ENCODE measurements at regions not wholly inside any gene's neighbourhood (a gene's known extent, or its start where the extent isn't known, plus 50 kb on each side); places are given as distances from the start of the nearest gene placed in this dataset.

DNA sequence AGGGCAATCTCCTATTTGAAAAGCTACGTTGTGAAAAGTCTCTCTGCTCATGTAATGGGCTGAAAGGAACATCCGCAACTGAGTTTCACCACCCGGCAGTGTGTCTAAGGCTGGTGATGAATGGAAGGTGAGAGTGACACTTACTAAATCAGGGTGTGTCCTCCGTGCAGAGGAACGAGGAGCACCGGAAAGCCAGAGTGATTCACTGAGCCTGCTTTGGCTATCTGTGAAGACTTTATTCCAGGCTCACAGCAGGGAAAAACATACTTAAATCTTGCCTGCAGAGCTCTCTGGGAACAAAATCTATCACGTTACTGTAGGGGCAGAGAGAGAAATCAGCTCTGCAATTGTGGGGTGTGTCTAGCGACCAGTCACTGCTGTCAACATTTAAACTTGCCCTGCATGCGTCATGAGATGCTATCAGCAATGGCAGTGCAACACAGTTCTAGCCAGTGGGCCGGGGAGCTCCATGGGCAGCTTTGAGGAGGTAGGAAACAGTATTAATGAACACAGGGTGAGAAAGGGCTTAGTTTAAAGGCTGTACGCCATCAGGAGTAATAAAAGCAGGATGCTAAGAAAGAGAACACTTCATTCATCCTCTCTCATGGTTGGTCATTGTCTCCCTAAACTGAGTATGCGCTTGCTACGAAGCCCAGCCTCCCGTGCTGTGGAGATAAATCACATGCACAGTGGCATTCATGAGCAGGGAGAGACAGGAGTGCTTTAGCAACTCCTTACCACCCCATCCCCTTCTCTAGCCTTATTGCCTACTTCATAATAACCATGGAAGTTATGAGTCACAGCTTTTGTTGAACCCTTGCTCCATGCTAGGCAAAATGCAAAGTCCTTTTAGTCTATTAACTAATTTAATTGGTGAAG is 542.7 kb upstream of the ADAMTS9 start:
- no peak for DNase-seq

DNA sequence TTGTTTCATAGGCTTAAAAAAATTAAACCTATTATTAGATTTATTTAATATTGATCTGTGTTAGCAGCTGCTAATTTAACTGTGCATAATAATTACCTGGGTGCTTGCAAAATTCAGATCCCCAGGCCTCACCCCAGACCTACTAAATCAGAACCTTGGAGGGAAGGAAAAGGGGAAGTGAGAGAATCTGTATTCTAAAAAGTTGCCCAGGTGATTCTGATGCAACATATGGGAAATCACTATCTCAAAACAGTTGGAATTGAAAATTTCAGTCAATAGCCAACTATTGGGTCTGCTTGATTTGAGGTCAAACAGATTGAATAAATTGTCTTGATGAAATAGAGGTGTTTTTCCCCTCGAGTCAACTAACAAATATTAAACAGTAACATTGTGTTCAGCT is 538.5 kb upstream of the ADAMTS9 start:
- DNase-seq = peak; percentile 47

DNA sequence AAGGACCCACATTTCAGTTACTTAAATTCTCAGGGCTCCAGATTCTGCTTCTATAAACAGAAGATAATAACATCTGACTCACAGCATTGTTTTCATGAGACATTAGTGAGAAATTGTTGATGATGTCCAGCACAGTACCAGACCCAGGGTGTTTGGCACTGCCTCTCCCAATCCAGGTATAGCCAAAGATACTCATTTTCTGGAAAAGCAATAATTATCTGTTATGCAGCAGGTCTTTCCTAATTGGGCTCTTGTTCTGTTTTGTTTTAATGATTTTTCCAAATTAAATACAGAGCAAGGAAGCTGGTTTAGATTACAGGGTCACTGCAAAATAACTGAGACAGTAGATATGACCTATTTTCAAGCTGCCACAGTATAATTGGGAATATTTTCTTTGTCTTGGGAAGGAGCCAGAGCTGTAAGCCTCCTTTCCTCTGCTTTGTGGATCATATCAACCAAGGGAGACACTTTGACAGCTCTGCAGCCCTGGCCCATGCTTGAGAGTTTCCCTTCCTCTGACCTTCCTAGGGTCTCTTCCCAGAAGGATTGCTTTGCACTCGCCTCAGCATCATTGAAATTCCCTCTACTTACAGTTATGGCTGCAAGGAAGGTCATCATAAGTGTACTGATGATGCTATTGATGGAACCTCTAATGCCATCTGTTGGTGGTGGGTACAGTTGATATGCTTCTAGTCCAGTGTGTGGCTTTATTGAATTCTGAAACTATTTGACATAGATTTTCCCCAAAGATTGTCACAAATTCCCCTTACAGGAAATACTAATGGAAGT is 522.4 kb upstream of the ADAMTS9 start:
- DNase-seq = no peak

DNA sequence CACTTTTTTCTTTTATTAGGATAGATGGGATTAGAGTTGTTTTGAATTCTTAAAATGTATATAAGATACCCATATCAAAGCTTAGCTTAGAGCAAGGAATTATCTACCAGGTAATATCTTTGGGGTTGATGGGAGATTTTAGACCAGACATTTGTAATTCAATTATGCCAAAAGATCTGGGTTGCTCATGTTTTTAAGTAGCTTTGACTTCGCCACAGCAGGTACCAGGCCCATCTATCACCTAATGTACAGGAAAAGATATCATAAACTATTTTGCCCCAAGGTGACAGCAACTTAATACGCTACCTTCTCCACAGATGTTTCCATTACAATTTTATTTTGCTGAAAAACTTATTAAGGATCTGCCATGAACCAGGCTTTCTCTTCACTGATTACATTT is 514.6 kb upstream of the ADAMTS9 start:
- no peak for DNase-seq

DNA sequence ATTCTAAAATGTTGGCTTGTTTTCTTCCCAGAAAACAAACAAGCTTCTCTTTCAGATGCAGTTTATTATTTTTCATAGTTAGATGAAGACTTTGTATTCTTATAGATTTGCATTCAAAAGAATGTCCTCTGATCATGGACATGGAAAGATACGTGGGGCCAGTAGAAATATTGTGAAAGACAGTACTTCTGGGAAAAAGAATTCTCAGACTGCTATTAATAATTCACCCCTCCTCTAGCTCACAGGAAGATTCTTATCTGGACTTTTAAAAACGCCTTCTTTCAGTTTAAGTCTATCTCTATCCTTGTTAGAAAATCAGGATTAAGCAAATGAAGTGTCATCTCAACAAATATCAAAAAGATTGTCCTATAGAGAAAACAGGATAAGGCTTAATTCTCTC is 514.1 kb upstream of the ADAMTS9 start:
- no peak for DNase-seq

DNA sequence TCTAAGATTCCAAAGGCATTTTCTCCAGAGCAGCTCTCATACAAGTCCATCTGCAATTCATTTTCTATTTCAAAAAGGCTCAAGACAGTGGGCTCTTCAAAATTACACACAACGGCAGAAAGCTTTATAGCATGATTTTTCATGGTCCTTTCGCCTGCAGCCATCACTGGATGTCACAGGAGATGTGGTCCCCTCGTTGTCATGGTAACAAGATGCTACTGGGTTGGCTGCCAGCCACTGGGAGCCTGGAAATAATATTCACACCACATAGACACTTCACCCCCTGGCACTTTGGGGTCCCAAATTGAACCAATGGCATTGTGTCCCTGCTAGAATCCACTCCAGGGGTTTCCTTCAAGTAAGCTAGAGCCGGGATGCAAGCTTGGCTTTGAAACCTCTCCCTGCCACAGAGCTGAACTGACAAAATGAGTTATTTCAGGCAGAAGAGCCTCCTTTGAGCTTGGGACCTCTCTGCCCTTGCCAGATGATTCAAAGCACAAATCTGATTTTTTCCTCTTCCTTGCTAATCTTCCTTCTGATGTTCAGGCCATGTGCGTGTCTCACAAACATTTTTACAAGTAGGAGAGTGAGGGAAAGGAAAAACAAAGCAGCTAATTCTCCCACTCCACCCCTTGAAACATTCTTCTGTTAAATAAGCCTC is 512.6 kb upstream of the ADAMTS9 start:
- DNase-seq = no peak

DNA sequence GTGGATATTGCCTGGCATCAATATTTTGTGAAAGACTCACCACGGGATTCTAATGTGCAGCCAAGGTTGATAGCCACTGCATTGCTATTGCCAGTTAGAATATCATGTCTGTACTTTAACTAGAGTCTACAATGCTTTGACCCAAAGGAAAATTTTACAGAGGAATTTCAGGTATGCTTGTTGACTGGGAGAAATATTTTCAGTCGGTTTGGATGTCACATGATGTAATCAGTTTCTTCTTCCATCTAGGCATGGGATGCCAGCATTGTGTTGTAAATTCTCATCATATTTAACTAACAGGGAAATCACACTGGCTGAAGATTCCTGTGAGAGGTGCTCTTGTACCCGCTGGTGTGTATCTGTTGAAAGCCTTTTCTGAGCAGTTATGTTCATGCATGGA is 508.9 kb upstream of the ADAMTS9 start:
- no peak for DNase-seq

DNA sequence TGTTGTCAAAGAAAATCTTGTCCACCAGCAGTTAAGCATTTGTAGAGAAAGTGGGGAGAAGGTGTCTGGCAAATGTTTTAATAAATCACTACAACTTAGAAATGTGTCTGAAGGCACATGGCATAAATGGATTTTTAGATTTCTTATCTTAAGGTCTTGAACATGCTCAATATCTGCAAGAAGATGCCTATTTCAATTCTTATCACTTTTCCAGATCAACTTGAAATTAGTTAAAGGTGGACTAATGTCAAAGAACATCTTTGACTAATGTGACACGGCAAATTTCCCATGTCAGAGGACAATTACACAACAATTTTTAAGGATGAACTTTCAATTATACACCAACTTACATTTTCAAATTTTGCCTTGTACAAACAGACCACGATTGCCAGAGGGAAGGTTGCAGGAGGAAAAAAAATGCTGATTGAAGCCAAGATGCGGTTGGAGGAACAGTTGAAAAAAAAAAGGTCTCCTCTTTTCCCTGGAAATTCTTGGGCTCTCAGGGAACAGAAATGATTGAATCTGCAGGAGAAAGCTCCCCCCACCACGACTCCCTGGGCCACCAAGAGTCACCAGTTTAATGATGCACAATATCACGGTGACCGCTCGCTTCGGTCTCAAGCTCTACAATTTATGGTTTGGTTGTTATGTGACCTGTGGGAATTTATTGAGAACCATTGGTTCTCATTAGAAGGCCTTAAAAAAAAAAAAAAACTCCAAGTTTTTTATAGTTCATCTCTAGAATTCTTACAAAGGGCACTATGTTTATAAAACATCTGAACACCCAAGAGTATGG is 507.6 kb upstream of the ADAMTS9 start:
- DNase-seq = no peak

DNA sequence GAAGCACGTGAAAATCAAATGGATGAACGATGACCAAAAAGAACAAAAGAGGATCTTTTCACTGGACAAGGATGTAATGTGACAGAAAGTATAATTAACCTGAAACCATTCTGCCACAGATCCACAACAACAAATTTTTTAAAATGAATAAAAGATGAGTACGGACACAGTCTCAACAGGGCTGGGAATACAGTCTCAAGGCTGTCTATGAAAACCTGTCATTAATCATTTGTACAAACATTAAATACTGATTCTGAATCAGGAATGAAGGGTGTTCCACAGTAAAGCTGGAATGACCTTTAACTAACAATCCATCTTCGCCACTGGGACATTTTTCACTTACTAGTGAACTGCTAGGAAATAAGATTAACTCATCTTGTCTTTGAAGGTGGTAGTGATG is 506.9 kb upstream of the ADAMTS9 start:
- no peak for DNase-seq

DNA sequence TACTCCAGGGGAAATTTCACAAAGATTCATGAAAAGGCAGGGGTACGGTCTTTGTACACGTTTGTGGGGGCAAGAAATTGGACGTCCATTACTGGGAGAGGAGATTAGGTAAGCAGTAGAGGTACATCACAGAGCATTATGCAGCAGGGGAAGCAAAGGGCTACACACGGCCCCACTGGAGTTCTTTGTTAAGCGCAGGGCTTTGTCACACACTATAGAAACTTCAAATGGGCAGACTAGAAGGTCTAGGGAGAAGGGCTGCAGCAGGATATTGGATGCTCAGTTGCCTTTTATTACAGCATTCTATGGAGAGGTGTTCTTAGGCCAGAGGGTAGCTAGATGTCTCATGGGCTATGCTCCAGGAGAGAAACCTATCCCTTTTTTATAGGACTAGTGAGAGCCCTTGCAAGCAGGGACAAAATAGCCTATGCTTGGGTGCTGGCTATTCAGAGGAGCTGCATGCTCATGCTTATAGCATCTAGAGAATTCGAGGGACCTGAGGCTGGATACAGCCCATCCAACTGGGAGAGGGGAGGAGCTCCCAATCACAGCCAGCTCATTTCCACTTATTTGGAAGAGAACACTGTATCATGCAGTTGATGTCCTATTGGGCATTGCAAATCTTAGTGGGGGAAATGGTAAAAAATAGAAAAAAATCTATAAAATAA is 506.4 kb upstream of the ADAMTS9 start:
- DNase-seq = no peak

DNA sequence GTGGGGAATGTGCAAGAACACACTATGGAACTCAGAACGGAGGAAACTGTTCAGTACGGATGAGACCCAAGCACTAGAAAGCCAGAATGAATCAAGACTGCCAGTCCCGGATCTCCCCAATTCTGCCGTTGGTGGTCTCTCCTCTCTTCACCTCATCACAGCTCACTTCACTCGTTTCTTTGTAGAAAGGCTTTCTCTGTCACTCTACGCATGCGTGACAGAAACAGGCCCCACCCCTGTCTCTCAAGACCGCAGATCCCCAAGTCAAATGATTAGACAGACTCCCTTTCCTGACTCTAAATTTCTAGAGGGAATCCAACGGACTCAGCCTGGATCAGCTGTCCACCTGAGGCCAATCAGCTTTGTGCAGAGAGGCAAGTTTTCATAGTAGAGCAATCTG is 505.7 kb upstream of the ADAMTS9 start:
- no peak for DNase-seq

DNA sequence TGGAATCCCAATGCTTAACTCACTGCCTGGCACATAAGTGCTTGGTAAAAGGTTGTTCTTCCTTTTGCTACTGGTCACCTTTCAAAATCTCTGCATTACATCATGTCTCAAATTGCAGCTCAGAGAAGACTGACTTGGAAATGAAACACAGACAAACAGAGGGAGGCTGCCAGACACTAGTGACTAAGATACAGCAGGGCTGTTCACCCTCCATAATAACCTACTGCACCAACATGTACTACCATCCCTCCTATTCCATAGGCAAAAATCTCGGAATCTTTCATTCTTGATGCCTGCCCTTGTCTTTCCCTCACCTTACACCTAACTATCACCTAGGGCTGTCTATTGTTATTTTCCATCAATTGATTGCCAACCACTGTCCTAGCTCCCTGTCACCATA is 502.3 kb upstream of the ADAMTS9 start:
- no peak for DNase-seq

DNA sequence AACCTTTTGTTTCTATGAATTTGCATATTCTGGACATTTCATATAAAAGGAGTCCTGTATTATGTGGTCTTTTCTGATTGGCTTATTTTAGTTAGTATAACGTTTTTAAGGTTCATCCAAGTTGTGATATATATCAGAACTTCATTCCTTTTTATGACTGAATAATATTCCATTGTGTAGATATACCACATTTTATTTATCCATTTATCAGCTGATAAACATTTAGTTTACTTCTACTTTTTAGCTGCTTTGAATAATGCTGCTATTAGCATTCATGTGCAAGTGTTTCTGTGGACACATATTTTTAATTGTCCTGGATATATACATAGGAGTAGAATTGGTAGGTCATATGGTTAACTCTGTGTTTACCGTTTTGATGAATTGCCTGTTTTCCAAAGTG is 498.5 kb upstream of the ADAMTS9 start:
- DNase-seq = no peak

DNA sequence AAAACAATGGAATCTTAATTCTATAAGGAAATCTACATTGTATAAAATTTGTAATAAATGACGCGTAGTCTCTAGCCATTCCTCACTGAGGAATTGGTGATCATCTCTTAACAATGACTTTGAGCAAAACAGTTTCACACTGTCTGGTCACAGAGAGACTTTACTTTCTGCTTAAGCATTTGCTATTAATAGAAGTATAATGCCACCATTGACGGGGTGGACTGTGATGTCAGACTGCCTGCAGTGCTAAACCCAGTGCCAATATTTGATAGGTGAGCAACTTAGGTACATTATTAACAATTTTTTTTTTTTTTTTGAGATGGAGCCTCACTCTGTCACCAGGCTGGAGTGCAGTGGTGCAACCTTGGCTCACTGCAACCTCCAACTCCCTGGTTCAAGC is 494.9 kb upstream of the ADAMTS9 start:
- no peak for DNase-seq

DNA sequence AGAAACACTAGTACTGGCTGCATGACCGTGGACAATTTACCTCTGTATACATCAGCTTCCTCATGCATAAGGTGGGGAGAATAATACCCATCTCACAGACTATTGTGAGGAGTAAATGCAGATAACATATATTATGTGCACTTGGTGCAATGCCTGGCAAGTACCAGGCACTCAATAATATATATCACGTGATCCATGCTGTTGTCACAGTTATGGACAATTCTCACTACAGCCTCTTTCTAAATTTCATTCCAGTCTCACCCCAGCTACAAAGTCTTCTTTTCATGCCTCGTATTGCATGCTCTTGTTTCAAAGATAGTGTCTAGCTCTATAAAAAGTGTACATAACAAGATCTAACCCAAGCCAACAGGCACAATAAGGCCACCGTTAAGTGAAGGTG is 494.3 kb upstream of the ADAMTS9 start:
- DNase-seq = no peak

DNA sequence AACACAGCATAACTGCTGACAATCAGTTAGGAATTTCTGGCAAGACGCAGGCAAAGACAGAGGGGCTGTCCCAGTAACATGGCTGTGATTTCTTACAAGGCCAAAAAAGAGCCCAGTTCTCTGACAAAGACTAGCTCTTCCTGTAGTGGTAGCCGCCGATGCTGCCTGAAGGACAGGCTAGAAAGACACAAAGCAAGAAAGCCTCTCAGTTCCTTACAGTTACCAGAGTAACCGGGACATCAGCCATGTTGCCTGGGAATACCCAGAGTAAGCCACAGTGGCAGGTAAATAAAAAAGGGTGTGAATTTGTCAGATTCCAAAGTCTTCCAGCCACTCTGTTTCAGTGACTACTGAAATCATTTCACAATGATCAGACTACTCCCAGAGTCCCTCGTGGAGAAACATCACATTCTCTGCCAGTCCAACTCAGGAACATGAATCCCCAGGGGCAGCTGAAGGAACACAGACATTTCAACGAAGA is 493.6 kb upstream of the ADAMTS9 start:
- no peak for DNase-seq

DNA sequence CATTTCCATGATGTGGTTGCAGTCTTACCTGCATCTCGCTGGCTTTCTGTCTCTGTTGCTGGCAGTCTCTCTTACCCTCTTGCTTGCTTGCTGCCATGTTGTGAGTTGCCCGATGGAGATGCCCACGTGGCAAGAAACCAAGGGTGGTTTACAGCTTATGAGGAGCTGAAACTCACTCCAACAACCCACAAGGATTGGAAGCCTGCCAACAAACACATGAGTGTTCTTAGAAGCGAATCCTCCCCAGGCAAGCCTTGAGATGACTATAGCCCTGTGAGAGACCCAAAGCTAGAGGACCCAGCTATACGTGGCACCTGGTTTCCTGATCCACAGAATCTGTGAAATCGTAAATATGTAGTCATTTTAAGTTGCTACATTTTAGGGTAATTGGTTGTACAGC is 490.9 kb upstream of the ADAMTS9 start:
- DNase-seq = no peak

DNA sequence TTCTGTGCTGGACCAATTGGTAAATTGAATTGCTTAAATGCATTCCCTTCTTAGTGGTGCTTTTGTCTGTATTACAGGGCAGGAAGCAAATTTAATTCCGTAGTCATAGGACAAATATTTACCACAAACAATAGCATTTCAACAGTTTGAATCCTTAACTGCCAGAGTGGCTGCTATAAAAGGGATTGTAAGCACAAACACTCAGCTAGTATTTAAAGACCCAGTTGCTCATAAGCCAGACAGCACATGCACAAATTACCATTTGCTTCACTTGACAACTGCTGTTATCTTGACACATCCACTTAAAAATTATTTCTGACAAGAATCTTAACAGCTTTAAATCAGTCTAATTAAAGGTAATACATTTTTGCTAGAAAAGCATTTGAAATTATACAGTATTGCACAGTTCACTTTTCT is 490.2 kb upstream of the ADAMTS9 start:
- no peak for DNase-seq

DNA sequence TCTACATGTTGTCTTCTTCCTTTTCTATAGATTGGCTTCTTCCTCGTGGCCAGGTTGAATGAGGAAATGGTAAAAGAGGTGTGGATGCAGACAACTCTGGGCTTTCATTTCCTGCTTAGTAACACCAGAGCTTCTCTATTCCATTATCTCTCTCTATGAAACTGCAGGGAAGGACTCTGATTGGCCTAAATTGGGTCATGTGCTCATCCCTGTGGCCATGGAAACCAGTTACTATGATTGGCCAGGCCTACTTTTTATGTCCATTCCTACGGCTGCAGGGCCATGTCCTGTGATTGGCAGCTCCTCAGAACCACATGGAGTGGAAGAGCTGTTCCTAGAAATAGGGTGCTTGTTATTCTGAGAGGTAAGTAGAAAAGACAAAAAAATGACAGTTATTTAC is 486.9 kb upstream of the ADAMTS9 start:
- DNase-seq = peak; percentile 19

DNA sequence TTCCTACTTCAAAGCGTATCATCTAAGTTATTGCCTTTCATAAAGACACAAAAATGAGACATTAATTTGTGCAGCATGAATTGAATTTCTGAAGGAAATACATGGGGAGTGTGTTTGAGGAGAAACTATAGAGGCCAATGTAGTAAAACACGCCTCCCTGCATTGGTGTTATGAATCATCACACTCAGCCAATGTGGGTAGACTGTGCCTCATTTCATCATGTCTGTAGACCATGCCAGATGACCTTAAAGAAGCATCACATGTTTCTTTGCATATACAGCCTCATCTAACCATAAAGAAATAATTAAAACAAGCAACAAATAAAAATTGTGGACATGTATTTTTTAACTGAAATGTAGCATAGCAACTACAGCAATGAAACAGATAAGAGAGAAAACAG is 486.0 kb upstream of the ADAMTS9 start:
- no peak for DNase-seq

DNA sequence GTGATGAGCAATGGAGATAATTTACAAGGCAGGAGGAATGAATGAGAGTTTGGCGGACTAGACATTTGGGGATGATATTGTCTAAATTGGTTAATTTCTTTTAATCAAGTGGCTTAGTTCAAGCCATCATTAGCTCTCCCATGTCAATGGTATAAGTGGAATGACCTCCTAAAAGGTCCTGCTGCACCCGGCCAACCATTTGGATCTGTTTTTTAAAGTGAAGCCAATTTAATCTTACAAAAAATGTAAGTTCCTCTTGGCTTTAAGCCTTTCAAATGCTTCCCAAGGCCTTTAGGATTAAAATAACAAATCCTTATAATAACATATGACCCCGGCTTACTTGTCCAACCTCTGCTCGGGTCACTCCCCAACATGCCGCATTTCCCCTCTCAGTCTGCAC is 484.4 kb upstream of the ADAMTS9 start:
- no peak for DNase-seq

DNA sequence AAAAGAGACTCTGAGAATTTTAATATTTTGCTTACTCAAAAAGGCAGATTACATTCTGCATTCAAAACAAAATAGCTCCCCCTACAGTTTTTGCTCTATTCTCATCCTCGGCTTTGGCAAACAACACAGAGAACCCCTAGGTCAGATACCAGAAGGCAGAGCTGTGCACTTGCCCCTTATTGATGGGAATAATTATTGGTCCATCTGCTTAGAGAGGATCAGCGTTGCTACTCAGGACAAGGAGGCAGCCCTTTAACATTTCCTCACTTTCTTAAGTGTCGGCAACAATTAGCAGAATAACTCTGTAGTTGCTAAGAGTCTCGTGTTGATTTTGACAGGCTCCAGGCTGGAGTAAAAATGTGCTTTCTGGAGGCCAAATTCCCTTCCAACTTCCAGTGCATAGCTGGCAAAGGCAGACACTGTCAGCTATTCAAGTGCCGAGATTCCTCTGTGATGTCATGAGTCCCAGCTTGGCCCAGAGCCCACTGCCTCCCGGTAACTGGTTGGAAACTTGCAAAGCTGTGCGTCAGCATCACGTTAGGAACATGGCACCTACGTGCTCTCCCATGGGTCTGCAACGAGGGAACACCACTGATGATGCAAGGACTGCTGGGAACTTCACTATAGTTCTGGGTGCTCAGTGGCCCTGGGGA is 482.7 kb upstream of the ADAMTS9 start:
- peak; percentile 1 for DNase-seq

Data from OCI-M1 (cell line).